CD4-positive, alpha-beta T cell treated with Interleukin-6 for 4 hours (primary cell): ENCODE measurements at regions not wholly inside any gene's neighbourhood (a gene's known extent, or its start where the extent isn't known, plus 50 kb on each side); places are given as distances from the start of the nearest gene placed in this dataset.

Experiments used
- DNase-seq: peaks from one replicate; pipeline ENCODE4 v3.0.0-alpha.2; 2020; ENCODE audit warnings: mixed read lengths

DNA sequence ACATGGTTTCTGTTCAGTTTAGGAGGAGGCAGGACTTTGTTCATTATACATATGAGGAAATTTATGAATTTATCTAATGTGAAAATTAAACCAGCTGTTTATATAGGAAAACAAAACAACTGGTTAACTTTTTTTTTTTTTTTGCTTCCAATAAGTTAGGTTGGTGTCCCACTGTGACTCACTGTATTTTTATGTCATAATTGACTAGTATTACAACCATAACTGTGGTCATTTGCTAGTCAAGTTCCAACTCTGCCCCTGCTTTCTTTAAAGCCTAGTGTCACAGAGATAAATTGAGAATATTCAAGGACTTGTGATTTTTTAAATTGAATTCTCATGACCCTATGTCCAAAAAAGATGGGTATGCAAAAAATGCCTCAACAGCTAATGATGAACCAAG lies 227.7 kb downstream of the BCAT1 start:
- DNase-seq, result no peak

DNA sequence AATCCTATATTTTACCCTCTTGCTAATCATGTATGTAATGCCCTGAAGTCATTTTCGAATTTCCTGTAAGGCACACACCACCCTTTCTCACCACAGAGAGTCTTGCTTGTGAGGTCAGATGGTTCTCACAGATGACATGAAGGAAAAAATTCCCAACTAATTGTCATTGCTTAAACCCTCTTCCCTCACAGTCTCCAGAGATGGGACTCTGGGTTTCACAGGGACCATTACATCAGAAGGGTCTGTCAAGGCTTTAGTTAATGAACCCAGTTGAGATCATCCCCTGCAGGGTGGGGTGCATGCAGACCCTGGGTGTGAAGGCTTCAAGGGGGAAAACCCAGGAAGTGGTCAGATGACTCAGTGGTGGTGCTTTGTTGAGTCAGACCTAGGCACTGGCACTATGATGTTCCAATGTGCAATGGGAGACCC lies 229.6 kb downstream of the BCAT1 start:
- DNase-seq, result peak; percentile 8

DNA sequence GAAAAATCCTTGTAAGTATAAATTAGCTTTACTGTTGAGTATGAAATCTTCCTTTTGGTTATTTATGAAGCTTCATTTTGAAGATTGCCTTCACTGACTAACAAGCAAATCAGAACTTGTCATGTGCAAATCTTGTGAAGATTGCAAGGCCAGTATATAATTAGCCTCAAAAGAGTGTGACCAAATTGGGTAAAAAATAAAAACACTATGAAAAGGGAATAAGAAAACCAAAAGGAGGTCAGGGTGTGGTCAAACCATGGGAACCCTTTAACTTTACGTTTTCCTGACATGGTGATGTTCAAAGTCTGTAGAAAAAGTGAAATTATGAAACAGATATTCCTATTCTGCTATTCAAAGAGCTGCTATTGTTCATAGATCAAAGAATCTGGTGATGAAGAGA lies 230.3 kb downstream of the BCAT1 start:
- DNase-seq, result no peak

DNA sequence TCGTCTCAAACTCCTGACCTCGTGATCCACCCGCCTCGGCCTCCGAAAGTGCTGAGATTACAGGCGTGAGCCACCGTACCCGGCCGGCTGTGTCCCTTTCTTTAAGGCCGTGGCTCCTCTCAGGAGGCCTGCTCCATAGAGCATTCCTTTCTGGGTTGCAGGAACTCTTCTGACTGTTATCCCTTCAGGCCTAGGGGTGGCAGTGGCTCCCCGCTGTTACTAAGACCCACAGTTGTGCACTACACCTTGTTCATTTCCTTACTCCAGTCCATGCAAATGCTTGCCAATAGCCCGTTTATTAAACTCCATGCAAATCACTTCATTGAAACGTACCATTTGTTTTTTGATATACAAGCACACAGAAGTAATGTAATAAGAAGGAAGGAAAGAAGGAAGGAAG lies 234.7 kb downstream of the BCAT1 start:
- no peak for DNase-seq

DNA sequence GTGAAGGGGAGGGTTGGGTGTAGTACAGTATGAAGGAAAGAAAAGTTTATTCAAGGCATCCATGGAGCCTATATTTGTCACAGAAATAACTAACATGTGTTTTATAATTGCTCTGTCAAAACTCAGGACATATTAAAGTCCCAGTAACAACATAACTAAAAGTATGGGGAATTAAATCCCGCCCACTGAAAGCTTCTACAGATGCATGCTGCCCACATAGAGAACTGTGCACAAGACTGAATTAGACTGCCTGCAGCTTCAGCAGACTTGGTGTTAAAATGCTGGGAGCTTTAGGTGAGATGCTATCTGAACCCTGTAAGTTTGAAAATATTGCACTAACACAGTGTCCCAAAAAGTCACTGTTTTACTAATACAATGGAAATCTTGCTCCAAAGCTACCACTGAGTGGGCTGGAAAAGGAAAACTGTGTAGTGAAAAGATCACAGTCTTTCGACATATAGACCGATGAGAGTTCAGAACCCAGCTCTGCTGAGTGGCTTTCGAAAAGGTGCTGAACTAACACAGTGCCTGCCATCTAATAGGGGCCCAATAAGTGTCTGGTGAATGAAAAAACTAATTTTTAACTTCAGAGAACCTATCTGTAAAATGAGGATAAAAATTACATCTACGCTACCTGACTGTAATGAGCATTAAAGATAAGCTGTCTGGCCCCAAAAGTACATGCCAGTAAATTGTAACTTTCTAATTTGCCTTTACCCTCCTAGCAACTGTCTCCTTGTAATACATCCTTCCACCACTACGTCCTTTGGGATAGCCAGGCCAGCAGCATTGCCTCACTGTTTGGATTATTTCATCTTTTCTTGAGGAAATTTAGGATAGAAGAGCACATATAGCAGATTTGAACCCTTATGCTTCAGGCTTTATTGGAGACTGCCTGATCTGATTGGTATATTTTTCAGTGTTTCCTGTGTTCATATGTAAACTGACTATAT lies 237.6 kb downstream of the BCAT1 start:
- DNase-seq, result no peak

DNA sequence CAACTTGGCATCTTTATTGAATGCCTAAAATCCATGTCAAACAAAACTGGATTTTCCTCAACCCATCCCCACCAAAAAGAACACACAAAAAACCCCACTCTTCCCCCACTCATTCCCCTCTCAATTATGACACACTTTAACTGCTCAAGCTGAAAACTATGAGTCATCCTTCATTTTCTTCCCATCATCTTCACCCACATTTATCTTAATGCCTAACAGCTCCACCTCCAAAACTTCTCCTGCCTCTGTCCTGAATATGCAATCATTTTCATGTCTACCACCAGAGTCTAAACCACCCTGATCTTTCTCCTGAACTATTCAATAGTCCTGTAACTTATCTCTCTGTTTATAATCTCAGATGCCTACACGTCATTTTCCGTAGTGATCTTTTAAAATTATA lies 239.7 kb downstream of the BCAT1 start:
- no peak for DNase-seq

DNA sequence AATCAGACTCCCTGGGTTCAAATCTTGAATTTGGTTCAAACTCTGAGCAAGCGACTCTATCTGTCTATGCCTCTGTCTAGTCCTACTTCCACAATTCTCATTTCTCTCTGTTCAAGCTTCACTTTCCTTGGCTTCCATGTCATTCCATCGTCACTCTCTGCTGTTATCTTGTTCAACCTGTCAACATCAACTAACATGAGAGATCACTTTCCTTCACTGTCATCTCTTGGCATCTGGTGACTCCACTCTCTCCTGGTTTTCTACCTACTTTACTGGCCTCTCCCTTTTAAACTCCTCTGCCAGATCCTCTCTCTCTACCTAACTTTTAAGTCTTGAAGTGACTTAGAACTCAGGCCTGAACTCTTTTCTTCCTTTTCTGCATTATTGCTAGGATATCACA lies 240.2 kb downstream of the BCAT1 start:
- DNase-seq, result no peak

DNA sequence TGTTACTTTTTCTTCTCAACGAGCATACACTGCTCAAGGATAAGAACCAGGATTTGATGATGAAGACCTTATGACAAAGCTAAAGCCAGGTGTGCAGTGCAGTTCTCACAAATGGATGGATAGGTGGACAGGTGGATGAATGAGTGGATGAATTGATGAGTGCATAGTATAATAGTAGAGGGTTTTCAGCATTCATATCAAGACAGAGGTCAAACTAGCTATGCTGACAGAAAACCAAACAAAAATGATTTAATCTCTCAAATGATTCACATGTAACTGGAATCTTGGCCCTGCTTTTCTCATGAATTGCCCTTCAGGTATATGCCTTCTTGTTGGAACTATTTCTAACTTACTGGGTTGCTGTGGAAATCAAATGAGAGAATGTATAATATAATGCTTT lies 240.9 kb downstream of the BCAT1 start:
- no peak for DNase-seq

DNA sequence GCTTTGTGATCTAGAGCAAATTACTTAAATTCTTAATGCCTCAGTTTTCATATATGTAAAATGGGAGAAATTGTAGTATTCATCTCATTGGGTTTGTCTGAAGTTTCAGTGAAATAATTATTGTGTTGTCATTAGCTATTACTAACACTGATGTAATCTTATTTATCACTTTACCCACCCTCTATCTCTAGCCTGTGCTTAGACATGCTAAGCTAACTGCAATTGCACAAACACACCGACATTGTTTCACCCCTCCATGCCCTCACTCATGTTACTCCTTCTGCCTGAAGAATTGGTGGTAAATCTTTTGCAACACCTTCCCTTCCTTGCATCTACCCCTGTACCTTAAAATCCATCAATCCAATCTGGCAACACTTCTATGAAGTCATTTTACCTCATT lies 241.6 kb downstream of the BCAT1 start:
- no peak for DNase-seq

DNA sequence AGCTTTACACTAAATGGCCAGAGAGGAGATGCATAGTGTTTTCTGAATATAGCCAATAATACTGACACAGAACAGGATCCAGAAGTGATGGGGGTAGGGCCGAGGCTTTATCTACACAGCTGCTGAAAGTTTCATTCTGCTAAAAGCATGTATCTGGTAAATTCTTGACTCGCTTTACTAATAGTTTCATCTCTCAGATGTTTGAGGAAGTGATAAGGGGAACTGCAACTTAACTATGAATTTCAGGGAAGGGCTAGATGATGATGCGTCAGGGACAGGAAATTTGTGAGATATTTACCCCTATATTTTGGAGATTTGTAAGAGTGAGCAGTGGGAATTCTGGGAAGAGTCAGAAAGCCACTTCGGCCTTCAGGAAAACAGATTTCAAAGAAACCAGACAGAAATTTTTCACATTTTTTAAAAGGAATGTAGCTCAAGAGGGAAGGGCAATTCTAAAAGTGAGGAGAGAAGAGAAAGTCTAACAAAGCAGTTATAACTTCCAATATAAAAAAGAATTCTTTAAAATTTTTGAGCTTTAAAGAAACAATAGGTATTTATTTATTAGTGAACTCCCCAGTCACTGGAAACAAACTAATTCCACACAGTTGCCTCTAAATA lies 243.1 kb downstream of the BCAT1 start:
- DNase-seq, result no peak

DNA sequence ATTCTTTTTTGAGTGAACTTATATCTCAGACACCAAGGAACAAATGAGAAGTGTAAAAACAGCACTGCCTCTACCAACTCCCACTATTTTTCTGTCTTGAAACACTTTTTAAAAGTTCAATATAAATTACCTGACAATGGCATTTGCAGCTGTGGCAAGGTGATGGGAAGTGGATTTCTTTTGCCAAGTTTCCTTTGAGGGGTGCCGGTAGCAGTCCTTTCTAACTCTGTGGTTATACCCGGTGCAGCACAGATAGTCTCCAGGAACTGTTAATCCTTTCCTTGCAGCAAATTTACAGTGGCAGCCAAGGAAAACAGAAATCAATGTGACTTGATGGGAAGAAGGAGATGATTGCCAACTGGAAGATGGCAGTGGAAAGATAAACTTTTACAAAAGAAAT lies 243.7 kb downstream of the BCAT1 start:
- DNase-seq, result no peak

DNA sequence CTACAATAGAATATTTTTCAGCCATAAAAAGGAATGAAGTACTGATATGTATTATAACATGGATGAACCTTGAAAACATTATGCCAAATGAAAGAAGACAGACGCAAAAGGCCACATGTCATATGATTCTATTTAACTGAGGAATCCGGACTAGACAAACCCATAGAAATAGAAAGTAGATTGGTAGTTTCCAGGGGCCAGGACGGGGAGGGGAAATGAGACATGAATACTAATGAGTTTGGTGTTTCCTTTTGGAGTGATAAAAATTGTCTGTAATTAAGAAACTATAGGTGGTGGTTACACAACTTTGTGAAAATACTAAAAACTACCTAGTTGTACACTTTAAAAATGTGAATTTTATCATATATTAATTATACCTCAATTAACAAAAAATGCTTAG lies 247.6 kb downstream of the BCAT1 start:
- no peak for DNase-seq

DNA sequence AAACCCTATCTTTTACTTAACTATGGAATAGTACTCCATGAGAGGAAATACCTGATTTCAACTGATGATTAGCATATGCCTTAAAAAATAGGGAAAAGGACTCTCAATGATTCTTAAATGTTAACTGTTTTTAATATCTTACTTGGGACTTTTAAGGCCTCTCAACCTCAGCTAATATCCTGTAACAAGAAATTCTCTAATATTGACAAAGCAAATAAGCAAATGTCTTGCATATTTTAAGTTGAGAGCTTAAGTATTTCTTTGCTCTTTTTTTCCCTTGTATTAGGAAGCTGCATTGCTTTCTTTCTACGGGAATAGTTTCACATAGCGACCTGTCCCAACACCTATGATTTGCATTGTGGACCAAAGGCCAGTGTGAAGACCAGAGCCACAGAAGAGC lies 249.9 kb downstream of the BCAT1 start:
- no peak for DNase-seq

DNA sequence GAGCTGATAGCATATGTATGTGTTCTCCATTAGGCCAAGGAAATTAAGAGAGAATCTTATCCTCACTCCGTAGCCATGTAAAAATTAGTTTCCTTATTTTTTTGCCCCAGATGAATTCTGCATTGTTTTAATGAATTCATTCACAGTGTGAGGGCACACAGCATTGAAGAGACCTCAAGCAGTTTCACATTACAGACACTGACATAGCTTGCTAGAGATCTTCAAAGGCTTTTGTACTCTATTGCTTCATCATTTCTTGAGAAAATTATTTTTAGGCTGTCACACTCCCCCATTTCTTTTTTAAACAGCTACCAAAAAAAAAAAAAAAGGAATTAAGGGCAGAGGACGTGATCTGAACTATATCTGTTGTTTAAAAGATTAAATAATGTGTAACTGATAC lies 251.1 kb downstream of the BCAT1 start:
- no peak for DNase-seq

DNA sequence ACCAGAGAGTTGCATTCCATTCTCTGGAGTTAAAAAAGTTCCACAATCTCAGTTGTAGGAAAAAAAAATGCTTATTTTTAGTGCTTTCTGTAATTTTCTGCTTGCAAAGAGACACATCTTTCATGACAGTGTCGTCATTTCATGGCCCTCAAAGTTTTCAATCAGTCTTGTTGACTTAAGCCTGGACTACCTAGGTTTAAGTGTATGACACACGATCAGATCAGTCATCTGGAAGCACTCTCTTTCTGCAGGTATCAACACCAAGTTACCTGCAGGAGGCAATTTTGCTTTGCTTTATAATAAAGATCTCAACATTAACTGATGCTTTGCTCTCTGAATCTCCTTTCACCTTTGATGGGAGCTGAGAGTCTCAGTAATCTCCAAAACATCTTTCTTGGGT lies 251.6 kb downstream of the BCAT1 start:
- no peak for DNase-seq

DNA sequence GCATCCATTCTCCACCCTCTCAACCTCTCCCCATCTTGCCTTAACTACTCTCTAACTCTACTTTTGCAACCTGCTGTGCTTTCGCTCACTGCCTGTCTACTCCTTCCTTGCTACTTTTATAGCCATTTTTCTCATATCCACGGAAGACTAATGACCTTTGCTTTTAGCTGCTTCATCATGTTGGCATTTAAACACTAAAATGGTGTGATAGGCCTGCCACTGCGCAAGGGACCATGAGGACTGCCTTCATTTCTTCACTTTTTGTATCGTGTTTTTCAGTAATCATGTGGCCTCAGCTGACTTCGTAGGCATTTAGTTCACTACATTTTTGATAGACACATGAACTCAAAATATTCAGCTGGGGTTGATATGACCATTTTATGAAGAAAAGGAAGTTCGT lies 252.1 kb downstream of the BCAT1 start:
- DNase-seq, result no peak

DNA sequence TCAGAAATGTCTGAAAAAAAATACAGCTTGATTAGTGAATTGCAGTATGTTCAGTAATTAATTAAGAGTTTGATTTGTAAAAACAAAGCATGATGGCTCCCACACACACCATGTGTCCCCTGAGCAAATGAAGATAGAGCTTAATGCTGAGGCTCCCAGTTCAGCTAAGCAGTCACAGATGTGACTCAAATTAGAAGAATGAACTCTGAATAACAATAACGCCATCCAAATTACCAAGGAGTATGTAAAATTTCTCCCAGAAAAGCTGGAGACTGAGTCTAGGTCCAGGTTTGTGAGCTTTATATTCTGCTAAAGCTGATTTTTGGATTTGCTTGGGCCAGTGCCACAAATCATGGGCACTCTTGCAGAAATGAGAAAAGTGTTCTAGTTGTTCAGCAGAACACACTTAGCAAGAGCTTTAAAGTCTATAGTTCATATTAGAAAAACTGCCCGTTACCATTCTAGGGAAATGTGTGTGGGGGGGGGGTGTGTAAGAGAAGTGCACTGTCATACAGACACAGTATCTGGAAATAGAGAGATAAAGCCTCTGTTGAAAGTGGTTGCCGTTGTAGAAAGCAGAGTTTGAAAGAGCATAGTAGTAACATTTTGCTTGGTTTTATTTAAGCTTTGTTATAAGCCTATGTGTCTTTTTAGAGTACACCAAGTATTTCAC lies 253.1 kb downstream of the BCAT1 start:
- DNase-seq, result no peak

DNA sequence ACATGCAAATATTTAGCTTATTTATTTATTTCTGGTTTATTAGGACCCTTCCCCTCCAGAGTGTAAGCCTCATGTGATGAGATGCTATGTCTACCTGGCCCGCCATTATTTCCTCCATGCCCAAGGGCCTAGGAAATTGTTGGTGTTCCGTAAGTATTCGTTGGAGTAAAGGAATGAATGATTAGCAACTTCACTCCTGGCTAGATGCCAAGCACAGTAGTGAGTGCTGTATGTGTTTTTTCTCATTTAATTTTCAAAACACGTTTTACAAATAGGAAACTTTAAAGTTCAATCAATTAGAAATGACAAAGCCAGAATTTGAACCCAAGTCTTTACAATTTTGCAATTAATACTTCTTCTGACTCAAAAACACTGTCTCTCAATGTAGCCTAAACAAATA lies 253.8 kb downstream of the BCAT1 start:
- no peak for DNase-seq

DNA sequence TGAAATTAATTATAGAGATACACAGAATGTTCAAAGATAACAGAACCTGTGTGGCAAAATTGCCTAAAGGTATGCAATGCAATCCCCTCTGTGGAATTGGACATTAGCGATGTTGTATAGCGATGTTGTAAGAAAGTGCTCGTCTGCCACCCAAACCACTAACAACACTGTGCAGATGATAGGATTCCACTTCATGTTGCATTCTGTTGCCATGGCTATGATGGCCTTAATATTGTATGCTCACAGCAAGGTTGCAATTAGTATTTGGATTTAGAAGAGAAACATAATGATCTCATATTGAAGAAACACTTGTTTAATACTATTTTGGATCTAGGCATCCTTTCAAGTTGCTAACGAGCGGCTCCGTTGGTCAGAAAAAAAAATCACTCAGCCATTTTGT lies 260.3 kb downstream of the BCAT1 start:
- no peak for DNase-seq

DNA sequence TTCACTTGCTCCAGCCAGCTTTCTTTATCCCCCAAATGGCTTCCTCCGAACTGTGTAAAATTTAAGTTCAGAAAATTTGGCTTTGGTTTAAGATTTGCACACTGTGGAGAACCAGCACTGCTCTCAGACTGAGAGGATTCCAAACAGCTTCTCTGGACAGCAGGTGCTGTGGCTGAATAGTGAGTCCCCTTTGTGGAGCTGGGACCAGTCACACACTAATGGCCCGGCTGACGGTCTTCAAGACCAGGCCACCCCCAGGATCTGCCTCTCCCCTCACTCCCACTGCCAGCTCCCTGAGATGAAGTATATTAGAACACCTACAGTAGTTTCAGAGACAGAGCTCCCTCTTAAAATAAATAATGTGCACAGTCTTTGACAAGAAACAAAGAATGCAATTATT lies 267.3 kb downstream of the BCAT1 start:
- no peak for DNase-seq

DNA sequence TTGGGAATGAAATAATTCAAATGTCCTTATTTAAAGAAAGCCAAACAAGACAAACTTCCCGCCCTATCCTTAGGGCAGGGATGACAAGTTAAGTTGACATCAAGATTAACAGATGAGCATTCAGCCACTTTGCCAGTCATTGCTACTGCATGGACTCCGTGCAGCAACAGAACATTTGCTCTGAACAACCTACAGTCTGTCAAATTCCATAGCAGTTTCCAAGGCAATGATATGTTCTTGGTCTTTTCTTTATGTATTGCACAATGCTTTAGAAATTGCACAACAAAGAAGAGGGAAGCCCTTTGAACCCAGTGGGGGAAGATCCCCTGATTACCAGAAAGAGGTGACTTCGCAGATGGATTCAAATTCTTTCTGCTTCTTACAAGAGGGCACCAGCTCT lies 269.8 kb downstream of the BCAT1 start:
- DNase-seq, result no peak

DNA sequence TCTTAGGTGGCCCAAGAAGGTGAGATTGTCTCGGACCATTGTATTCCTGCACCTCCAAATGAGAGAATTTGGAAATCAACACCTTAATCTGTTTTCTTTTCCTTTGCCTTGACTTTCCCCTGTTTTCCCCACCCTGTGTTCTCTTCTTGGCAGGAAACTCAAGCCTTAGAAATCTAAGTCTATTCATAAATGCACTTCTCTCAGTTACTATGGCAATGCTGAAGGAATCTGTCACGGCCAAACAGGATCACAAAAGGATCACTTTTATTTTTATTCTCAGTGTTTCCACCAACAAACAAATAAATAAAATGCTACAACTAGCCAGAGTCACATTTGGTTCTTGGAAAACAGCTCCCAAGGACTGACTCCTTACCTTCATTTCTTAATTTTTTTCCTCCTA lies 270.5 kb downstream of the BCAT1 start:
- no peak for DNase-seq

DNA sequence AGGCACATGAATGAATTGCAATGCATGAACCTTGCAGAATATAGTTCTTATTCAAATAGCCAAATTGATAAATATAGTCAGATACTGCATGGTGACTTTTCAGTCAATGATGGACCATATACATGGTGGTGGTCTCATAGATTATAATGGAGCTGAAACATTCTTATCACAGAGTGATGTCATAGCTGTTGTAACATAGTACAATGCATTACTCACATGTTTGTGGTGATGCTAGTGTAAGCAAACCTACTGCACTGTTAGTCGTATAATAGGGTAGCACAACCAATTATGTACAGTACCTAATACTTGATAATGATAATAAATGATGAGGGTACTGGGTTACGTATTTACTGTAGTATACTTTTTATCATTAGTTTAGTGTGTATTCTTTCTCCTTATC lies 280.3 kb downstream of the BCAT1 start:
- no peak for DNase-seq
